ENCODE measurements at regions not wholly inside any gene's neighbourhood (a gene's known extent, or its start where the extent isn't known, plus 50 kb on each side); places are given as distances from the start of the nearest gene placed in this dataset.
"Not testable (repeated sequence)": the region's sequence is repeated elsewhere in the genome, so short reads cannot be mapped to it uniquely, and the experiment has no call there.

GRCh38 chr17:70752461-70752860 is 583.1 kb downstream of the KCNJ2 start:
- DNase-seq, result not testable (repeated sequence)

- DNase-seq, result no peak
Observed at GRCh38 chr17:70752966-70753467, 583.7 kb downstream of the KCNJ2 start.

DNA sequence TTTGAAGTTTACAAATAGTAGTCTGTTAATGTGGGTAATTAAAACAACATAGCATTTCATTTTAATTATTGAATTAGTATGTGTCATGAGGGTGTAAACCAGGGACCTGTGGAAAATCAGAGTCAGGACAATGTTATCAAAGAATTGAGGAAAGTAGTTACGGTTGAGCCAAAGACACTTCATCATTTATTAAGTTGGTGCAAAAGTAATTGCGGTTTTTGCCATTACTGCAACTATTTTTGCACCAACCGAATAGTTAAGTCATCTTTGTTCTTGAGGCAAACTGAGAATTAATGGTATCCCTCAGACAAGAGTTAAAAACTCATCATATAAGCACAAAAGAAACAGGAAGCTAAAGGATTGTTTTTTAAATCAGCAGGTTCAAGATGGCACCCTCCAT is 593.7 kb downstream of the KCNJ2 start:
- no peak for DNase-seq

- DNase-seq, result no peak
Observed at GRCh38 chr17:70767102-70767701, 597.9 kb downstream of the KCNJ2 start.

DNA sequence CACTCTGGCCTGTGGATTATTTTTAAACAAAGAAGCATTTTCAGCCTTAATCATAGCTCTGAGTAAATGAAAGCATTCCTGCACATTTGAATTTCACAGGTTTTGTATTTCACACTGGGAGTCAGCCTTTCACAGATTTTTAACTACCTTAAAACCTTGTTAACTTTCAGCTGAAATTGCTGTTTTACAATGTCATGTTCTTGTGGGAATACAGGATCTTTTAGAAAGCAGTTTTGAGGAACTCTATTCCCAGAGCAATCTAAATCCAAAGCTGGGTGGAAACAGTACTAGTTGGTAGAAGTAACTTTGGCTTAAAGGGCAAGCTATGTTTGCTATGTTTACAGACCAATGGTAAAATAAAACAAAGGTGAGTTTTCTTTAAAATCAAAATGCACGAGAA is 600.6 kb downstream of the KCNJ2 start:
- DNase-seq, result no peak

DNA sequence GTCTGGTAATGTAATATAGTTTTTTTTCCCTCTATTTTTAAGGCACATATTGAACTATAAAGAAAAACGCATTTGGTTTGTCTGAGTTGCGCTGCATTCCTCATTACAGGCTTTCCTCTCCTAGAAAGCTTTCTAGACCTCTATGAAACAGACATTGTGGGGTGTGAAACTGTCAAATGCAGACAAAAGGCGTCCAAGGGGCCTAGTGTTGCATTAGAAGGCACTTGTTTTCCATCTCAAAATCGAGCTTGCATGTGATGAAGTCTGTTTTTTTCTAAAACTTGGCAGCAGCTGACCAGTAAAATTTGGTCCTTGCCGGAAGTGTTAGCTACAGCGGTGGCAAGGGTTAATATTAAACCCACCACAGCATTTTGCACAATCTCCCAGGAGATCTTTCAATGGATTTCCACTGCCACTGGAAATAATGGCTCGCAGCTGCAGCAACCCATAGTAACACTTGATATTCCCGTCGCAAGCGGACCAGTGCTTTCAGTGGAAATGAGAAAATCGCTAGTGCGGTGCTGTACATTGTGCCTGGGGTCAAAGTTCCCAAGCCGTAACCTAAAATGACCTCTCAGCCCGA is 602.6 kb downstream of the KCNJ2 start:
- DNase-seq, result no peak

DNA sequence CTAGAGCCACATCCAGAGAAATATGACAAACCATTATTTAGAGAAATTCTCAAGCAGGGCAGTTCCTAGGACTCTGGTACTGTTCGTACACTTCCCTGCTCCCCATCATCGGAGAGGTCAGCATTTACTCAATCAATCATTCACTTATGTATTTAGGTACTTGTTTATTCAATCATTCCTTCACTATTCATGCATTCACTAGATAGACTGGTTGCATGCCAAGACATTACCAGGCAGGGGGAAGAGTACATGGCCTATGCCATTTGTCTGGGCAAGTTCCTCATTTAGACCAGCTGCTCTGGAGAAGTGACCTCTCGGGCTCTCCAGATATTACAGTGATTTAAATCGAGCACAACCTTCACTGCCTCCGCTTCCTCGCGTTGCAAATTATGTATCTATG is 603.4 kb downstream of the KCNJ2 start:
- DNase-seq, result no peak

- DNase-seq, result no peak
Observed at GRCh38 chr17:70773258-70773657, 603.9 kb downstream of the KCNJ2 start.

DNA sequence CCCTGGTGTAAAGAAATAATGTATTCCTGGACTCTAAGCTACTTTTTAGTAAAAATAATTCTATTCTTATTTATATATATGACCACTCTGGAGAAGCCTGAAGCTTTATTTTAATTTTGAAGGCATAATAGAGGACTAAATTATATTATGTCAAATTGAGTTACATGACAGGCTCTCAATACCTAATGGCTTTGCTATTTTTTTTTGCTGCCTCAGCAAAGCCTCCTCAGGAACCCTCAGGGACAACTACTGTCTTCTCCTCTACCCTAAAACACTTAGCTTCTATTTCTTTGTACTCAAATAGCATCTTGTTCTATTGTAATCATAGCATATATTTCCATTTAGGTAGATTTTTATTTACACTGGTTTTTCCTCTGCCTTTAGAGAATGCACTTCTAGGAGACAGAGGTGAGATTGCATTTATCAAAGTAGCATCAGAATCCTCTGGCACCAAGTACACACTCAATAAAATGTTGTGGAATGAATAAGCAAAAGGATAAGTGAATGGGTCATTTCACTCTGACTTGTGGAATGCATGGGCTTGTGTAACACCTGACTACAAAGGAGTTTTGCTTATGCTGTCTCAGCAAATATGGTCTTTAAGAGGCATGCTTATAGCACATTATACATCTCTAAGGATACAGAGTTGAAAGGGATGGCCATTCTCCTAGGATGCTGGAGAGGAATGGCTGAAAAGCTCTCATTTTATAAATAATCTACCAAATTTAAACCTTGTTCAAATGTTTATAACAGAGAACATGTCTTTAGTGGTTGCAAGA is 605.2 kb downstream of the KCNJ2 start:
- no peak for DNase-seq

- no peak for DNase-seq
Observed at GRCh38 chr17:70775679-70776078, 606.3 kb downstream of the KCNJ2 start.

GRCh38 chr17:70776441-70776840 is 607.1 kb downstream of the KCNJ2 start:
- no peak for DNase-seq

DNA sequence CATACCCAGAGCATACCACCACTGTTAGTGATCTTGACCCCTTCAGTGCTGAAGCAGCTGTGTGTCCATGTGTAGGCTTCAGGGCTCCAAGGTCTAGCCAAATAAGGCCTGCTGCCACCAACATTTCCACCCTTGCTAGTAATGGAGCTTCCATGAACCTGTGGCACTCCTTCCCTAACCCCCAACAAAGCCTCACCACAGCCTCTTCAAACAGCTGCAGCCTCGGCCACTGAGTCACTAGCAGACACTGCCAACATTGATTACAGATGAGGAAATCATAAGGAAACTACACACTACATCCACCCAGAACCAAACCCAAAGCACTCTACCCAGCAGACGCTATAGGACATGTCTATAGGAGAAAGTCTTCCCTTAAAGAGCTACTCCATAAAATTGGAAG is 610.7 kb downstream of the KCNJ2 start:
- no peak for DNase-seq

GRCh38 chr17:70786081-70786480 is 616.7 kb downstream of the KCNJ2 start:
- no peak for DNase-seq

DNA sequence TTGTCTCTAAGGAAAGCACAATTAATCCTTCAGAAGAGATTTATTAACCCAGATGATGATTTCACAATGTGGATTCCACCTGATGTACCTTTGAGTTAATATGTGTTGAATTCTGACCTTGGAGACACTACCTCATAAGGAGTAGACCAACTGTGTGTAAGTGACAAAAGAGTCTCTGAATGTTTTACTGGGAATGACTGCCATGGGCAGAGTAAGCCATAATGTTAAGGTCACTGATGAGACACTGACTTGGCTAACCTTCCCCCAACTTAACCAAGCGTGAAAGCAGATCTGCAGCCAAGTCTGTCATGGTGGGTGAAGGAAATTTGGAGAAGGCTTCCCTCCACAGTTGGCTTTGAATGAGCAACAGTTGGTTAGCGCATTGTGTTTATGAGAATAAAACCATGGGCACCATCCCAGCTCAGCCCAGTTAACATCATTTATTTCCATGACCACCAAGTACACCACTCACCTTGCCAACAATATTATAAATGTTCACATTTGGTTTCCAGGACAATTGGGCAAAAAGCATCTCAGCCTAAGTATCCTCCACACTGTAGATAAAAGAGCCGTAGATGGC is 618.5 kb downstream of the KCNJ2 start:
- no peak for DNase-seq

- DNase-seq, result no peak
Observed at GRCh38 chr17:70791748-70792443, 622.6 kb downstream of the KCNJ2 start.

DNA sequence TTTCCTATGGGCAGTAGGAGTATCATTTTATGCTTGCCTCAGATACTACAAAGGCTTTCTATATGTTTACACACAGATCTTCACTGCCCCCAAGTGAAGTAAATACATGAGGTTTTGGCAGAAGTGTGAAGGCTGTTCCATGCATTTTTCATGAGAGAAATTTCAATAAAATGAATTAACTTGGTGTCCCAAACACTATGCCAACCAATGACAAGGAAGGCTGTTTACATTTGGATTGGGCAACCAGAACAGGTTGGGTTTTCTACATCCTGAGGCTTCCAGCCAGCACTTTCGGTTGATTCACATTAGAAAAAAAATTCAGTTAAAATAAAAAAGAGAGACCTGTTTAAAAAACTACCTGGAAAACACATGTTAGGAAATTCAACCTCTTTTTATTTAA is 625.4 kb downstream of the KCNJ2 start:
- DNase-seq, result no peak

DNA sequence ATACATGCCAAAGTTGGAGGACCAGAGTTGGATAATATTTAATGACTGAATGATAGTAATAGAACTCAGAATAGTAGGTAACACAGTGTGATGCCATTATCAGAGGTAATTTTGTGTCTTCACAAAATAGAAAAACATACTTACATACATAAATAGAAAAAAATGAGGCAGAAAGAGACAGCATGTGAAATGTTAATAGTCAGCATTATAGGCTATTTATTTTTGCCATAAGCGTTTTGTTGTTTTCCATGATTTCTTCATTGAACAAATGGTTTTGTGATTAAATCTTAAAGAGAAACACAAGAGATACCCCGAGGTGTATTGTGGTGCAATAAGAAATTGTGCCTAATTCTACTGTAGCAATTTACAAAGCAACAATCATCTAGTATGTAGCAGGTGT is 626.3 kb downstream of the KCNJ2 start:
- no peak for DNase-seq

- no peak for DNase-seq
Observed at GRCh38 chr17:70796757-70797156, 627.4 kb downstream of the KCNJ2 start.

- DNase-seq, result no peak
Observed at GRCh38 chr17:70797166-70797565, 627.8 kb downstream of the KCNJ2 start.

DNA sequence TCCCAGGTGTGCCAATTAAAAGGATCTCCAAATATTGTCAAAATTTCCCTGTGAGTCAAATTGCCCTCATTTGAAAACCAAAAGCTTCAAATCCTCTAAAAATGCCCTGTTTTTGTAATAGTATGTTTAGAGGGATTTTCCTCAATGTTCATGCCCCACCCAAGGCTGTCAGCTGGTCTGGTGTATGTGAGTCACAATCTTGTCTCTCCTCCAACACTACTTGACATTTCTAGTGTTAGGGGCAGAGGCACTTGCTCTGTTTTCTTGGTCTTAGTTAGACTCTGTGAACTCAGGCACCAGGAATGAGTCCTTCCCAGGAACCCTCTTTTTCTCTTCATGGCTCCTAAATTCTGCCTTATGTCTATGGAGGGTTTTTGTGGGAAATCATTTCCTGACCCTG is 634.8 kb downstream of the KCNJ2 start:
- DNase-seq, result no peak

DNA sequence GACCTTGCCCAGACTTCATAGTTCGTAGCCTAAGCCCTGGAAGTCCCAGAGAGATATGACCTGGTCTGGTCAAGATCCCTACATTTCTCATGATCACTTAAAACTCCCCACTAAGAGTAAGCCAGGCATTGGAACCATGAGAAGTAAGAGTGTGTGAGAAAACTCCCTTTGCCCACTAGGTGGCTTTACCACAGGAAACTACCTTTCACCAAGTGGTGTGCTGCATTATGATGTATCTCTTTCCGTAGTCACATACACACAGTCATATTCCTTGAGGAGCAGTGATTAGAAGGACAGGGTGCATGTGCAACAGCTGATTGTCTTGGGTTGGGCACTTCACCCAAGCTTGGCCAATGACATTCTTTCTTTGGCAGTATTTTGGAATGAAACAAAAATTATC is 639.3 kb downstream of the KCNJ2 start:
- no peak for DNase-seq

DNA sequence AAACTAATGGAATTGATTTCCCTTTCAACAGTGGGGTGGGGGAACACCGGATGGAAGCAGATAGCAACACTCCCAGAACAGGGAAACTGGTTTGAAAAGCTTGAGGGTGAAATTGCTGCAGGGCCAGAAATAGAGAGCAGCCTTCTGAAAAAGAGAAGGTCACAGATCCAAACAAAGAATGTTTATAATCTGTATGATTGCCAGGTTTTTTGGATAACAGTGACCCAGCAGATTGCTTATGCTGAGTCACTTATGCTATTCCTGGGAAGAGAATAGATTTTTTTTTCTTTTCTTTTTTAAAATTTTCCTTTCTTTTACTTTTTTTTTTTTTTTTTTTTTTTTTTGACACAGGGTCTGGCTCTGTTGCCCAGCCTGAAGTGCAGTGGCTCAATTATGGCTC is 641.3 kb downstream of the KCNJ2 start:
- no peak for DNase-seq

DNA sequence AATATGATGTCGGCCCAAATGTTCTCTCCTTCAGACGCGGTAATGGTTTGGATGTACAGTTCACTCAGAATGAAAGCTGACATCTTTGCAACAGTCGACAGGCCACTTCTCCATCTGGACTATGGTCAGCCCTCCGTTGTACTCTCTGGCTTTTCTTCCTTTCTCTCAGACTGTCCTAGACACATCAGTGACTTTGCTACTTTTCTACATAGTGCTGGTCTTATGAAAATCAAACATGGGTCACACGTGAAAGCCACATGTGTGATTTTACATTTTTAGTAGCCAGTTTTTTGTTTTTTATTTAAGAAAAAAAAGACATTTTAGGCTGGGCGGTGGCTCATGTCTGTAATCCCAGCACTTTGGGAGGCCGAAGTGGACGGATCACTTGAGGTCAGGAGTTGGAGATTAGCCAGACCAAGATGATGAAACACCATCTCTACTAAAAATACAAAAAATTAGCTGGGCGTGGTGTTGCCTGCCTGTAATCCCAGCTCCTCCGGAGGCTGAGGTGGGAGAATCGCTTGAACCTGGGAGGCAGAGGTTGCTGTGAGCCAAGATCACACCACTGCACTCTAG is 644.1 kb downstream of the KCNJ2 start:
- DNase-seq, result no peak

Data from NCI-H510A (cell line).